CD4-positive, alpha-beta memory T cell (primary cell): ENCODE measurements at regions not wholly inside any gene's neighbourhood (a gene's known extent, or its start where the extent isn't known, plus 50 kb on each side); places are given as distances from the start of the nearest gene placed in this dataset.

Source experiments
- CTCF ChIA-PET: fragments of 350-600 bp; sonication (Branson Sonifier 250); formaldehyde crosslinking; loops from one replicate; lab custom pipeline; 2021; ENCODE audit warnings: inconsistent platforms; ENCODE audit not compliant: partially characterized antibody; lab: Charles Lee
- POLR2A ChIA-PET: fragments of 350-600 bp; sonication (Branson Sonifier 250); formaldehyde crosslinking; loops from one replicate; lab custom pipeline; 2021; ENCODE audit not compliant: partially characterized antibody; lab: Charles Lee
- DNase-seq, 5 donors: peaks; one replicate each; pipeline versions ENCODE4 v3.0.0 to v3.0.0-alpha.2; 2020 to 2022; ENCODE audit warnings: mixed read lengths in 1 of 5
- H3K27ac ChIP-seq: one replicate; pipeline ENCODE4 v1.7.0; 2013; ENCODE audit warnings: low read depth, low read length
- H3K27me3 ChIP-seq: 2 replicates; pipeline ENCODE4 v1.7.0; 2013; ENCODE audit warnings: mild to moderate bottlenecking, low read length, moderate library complexity; ENCODE audit not compliant: insufficient read depth
- H3K36me3 ChIP-seq: 2 replicates; pipeline ENCODE4 v1.7.0; 2013; ENCODE audit warnings: mild to moderate bottlenecking, low read length, moderate library complexity; ENCODE audit not compliant: insufficient read depth
- H3K4me1 ChIP-seq: 2 replicates; pipeline ENCODE4 v1.7.0; 2013; ENCODE audit warnings: mild to moderate bottlenecking, low read length, moderate library complexity; ENCODE audit not compliant: insufficient read depth
- H3K4me3 ChIP-seq, 2 donors: one replicate each; pipeline ENCODE4 v1.7.0; 2013; ENCODE audit warnings: low read length in 2 of 2, mild to moderate bottlenecking in 1 of 2
- H3K9me3 ChIP-seq, 2 donors: one replicate each; pipeline ENCODE4 v1.7.0; 2013; ENCODE audit warnings: low read length in 2 of 2, control low read depth in 1 of 2; ENCODE audit not compliant: control insufficient read depth in 1 of 2
- H3K27ac Mint-ChIP-seq, 7 donors: one replicate each; pipeline ENCODE4 v1.8.0; 2020 to 2021; ENCODE audit warnings: mixed read lengths in 7 of 7, mild to moderate bottlenecking in 6 of 7, inconsistent platforms in 3 of 7, moderate library complexity in 3 of 7
- H3K27me3 Mint-ChIP-seq, 2 donors: one replicate each; pipeline ENCODE4 v1.8.0; 2020 to 2021; ENCODE audit warnings: mixed read lengths in 2 of 2
- H3K36me3 Mint-ChIP-seq, 2 donors: one replicate each; pipeline ENCODE4 v1.8.0; 2020 to 2021; ENCODE audit warnings: mixed read lengths in 2 of 2, inconsistent platforms in 1 of 2, mild to moderate bottlenecking in 1 of 2
- H3K4me1 Mint-ChIP-seq, 4 donors: one replicate each; pipeline ENCODE4 v1.8.0; 2020 to 2021; ENCODE audit warnings: mixed read lengths in 4 of 4, mild to moderate bottlenecking in 1 of 4
- H3K4me3 Mint-ChIP-seq, 8 donors: one replicate each; pipeline ENCODE4 v1.8.0; 2020 to 2021; ENCODE audit warnings: mixed read lengths in 8 of 8, mild to moderate bottlenecking in 7 of 8, moderate library complexity in 6 of 8, inconsistent platforms in 3 of 8
- H3K9me3 Mint-ChIP-seq, 8 donors: one replicate each; pipeline ENCODE4 v1.8.0; 2020 to 2021; ENCODE audit warnings: mixed read lengths in 8 of 8, mild to moderate bottlenecking in 5 of 8, inconsistent platforms in 3 of 8, moderate library complexity in 1 of 8
- intact Hi-C: fragments of 100-400 bp; cut with micrococcal nuclease; formaldehyde crosslinking; loops from one replicate; pipeline ENCODE4 v1.15.1; 2023

DNA sequence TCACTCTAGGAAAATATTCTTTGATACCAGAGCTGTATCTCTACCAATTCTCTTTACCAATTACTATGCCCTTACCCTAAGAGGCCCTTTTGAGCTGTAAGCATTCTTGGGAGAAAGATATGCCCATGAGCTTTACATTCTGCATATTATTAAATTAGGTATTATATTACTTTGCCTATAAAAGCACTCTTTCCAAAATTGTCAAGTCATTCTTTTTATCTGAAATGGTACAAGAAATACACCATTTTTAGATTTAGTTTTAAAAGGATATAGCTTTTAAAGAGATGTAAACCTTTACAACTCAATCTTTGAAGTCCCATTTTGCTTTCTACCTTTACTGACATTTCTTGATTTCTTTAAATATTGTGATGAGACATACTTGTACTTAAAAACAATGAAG is 343.5 kb downstream of the C12orf50 start:
- Histone ChIP-seq H3K4me1 (no peaks in the 10 kb centered on the region), H3K4me3 (no peak overlapping the region), H3K27ac (no peak overlapping the region), H3K9me3 (no peaks in the 10 kb centered on the region), H3K36me3 (no peaks in the 10 kb centered on the region), H3K27me3 (no peaks in the 10 kb centered on the region)
- Mint-ChIP-seq H3K27me3 (no peaks in the 10 kb centered on the region), H3K27ac (no peak overlapping the region), H3K9me3 (peaks cover 0 to 5% (median 0%) of the 10 kb centered on the region in 8 donors), H3K36me3 (no peaks in the 10 kb centered on the region), H3K4me3 (no peak overlapping the region), H3K4me1 (no peaks in the 10 kb centered on the region)
- DNase-seq: no peak
- POLR2A ChIA-PET: no interaction called here
- CTCF ChIA-PET: no interaction called here
- intact Hi-C loops: no loop called here

DNA sequence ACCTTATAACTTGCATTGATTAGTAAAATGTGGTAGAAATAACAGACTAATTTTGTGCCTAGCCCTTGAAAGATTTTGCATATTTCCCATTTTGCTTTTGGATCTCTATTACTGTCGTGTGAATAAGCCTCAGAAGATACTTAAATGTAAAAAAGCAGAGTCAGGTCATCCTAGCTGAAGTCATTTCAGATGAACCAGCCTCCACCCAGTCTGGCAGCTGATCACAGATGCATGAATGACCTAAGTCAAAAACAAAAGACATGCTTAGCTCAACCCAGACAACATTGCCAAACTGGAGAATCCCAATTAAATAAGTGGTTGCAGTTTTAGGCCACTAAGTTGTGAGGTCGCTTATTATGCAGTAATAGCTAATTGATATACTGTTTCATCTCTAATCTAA is 349.9 kb downstream of the C12orf50 start:
- no peak for DNase-seq
- Mint-ChIP-seq H3K27me3 (no peaks in the 10 kb centered on the region), H3K27ac (no peak overlapping the region), H3K4me3 (no peak overlapping the region), H3K4me1 (no peaks in the 10 kb centered on the region), H3K9me3 (peaks cover 0 to 5% (median under 1%) of the 10 kb centered on the region in 8 donors), H3K36me3 (no peaks in the 10 kb centered on the region)
- H3K27me3 ChIP-seq: no peaks in the 10 kb centered on the region
- ChIA-PET POLR2A (no interaction called here), CTCF (no interaction called here)
- no peaks in the 10 kb centered on the region for H3K9me3 ChIP-seq
- intact Hi-C loops: no loop called here
- no peaks in the 10 kb centered on the region for H3K36me3 ChIP-seq
- no peak overlapping the region for H3K27ac ChIP-seq
- H3K4me1 ChIP-seq: no peaks in the 10 kb centered on the region
- H3K4me3 ChIP-seq: no peak overlapping the region

DNA sequence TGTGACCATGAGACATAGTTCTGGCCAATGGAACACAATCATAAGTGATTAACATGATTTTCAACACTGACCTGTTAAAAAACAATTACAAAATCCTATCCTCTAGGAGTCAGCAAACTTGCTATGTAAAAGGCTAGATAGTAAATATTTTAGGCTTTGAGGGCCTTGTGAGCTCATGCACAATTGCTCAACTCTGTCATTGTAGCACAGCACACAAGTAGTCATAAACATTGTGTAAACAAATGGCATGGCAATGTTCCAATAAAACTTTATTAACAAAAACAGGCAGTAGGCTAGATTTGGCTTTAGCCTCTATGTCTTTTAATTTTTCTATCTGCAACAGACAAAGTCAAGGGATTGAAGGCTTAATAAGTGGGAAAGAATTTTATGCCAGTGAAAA is 350.7 kb downstream of the C12orf50 start:
- POLR2A ChIA-PET: no interaction called here
- Histone ChIP-seq H3K4me1 (no peaks in the 10 kb centered on the region), H3K27ac (no peak overlapping the region), H3K9me3 (no peaks in the 10 kb centered on the region), H3K27me3 (no peaks in the 10 kb centered on the region), H3K4me3 (no peak overlapping the region), H3K36me3 (no peaks in the 10 kb centered on the region)
- no peaks in the 10 kb centered on the region for H3K4me1 Mint-ChIP-seq
- no peak for DNase-seq
- H3K9me3 Mint-ChIP-seq: peaks cover 0 to 5% (median 0%) of the 10 kb centered on the region in 8 donors
- no peaks in the 10 kb centered on the region for H3K27me3 Mint-ChIP-seq
- H3K4me3 Mint-ChIP-seq: no peak overlapping the region
- H3K36me3 Mint-ChIP-seq: no peaks in the 10 kb centered on the region
- H3K27ac Mint-ChIP-seq: no peak overlapping the region
- CTCF ChIA-PET: no interaction called here
- intact Hi-C loops: no loop called here

DNA sequence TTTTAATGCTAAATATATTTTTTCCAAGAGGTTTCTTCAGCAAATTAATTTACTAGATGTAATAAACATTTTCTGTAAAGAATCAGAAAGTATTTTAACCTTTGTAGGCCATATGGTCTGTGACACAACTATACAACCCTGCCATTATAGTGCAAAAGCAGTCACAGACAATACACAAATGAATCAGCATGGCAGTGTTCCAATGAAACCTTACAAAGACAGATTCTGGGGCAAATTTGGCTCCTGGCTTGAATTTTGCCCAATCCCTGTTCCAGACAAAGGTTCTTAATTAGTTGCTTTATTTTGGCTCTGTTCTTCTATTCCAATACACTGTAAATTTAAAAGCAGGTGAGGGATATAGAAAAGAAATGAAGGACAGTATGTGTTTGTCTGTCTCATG is 352.5 kb downstream of the C12orf50 start:
- CTCF ChIA-PET: no interaction called here
- H3K36me3 Mint-ChIP-seq: no peaks in the 10 kb centered on the region
- DNase-seq: no peak

DNA sequence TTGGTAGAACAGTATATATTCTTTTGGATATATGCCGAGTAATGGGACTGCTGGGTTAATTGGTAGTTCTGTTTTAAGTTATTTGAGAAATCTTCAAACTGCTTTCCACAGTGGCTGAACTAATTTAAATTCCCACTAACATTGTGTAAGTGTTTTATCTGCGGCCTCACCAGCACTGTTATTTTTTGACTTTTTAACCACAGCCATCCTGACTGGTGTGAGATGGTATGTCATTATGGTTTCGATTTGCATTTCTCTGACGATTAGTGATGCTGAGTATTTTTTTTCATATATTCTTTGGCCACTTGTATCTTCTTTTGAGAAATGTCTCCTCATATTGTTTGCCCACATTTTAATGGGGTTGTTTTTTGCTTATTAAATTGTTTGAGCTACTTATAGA is 357.4 kb downstream of the C12orf50 start:
- no peak overlapping the region for H3K4me3 Mint-ChIP-seq
- Histone ChIP-seq H3K27ac (no peak overlapping the region), H3K4me3 (no peak overlapping the region), H3K27me3 (no peaks in the 10 kb centered on the region), H3K4me1 (no peaks in the 10 kb centered on the region), H3K9me3 (no peaks in the 10 kb centered on the region), H3K36me3 (no peaks in the 10 kb centered on the region)
- no peaks in the 10 kb centered on the region for H3K4me1 Mint-ChIP-seq
- ChIA-PET POLR2A (no interaction called here), CTCF (no interaction called here)
- DNase-seq: no peak
- H3K27ac Mint-ChIP-seq: no peak overlapping the region
- peaks cover 0 to 7% (median 0%) of the 10 kb centered on the region in 8 donors for H3K9me3 Mint-ChIP-seq
- no peaks in the 10 kb centered on the region for H3K36me3 Mint-ChIP-seq
- no peaks in the 10 kb centered on the region for H3K27me3 Mint-ChIP-seq
- intact Hi-C loops: no loop called here

More for the DNA sequence above, 352.5 kb downstream of the C12orf50 start:
- Mint-ChIP-seq H3K4me3 (no peak overlapping the region), H3K27me3 (no peaks in the 10 kb centered on the region), H3K27ac (no peak overlapping the region), H3K9me3 (peaks cover 0 to 5% (median 0%) of the 10 kb centered on the region in 8 donors), H3K4me1 (no peaks in the 10 kb centered on the region)
- H3K9me3 ChIP-seq: no peaks in the 10 kb centered on the region
- intact Hi-C loops: no loop called here
- H3K4me1 ChIP-seq: no peaks in the 10 kb centered on the region
- no peak overlapping the region for H3K27ac ChIP-seq
- no peak overlapping the region for H3K4me3 ChIP-seq
- no peaks in the 10 kb centered on the region for H3K36me3 ChIP-seq
- POLR2A ChIA-PET: no interaction called here
- no peaks in the 10 kb centered on the region for H3K27me3 ChIP-seq

DNA sequence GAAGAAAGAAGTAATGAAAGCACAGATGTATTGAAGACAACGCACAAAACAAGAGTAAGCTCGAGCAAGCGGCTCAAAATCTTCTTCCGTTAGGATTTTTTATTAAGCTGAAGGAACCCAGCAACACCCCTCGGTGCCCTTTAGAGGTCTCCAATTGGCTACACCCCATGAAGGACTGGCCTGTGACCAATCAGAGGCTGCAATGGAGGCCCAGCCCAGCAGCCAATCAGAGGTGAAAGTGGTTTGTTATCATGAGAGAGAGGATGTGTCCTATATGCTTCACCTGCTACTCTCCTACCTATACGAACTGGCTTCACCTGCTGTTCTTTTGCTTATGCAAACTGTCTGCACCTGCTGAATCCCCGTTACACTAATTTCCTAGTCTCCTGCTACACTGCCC is 358.8 kb downstream of the C12orf50 start:
- Mint-ChIP-seq H3K9me3 (peaks cover 0 to 4% (median 0%) of the 10 kb centered on the region in 8 donors), H3K27ac (no peak overlapping the region), H3K36me3 (no peaks in the 10 kb centered on the region), H3K4me3 (no peak overlapping the region), H3K27me3 (no peaks in the 10 kb centered on the region), H3K4me1 (no peaks in the 10 kb centered on the region)
- Histone ChIP-seq H3K27me3 (no peaks in the 10 kb centered on the region), H3K9me3 (no peaks in the 10 kb centered on the region), H3K27ac (no peak overlapping the region), H3K4me3 (no peak overlapping the region), H3K36me3 (no peaks in the 10 kb centered on the region), H3K4me1 (no peaks in the 10 kb centered on the region)
- ChIA-PET CTCF (no interaction called here), POLR2A (no interaction called here)
- intact Hi-C loops: no loop called here
- no peak for DNase-seq

DNA sequence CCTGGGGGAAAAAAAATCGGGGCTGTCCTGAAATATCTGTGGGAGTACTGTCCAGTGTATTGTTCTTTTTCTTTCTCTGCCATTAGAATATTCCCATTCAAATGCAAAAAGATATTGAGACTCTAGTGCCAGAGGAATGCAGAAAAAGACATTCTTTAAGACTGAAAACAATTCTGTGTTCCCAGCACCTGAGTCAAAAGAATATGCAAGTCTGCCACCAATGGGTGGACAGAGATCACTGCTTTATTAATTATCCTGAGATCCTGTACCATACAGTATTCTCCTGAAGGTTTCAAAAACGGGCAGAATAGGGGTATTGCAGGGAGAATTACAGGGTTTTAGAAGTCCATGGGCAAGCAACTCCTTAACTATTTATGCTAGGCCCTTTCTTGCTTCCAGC is 361.8 kb downstream of the C12orf50 start:
- ChIA-PET CTCF (no interaction called here), POLR2A (no interaction called here)
- H3K27ac ChIP-seq: no peak overlapping the region
- H3K9me3 ChIP-seq: no peaks in the 10 kb centered on the region
- Mint-ChIP-seq H3K4me3 (no peak overlapping the region), H3K9me3 (peaks cover 0 to 3% (median 0%) of the 10 kb centered on the region in 8 donors), H3K27me3 (no peaks in the 10 kb centered on the region), H3K36me3 (no peaks in the 10 kb centered on the region), H3K4me1 (peaks cover 2 to 3% (median 2%) of the 10 kb centered on the region in 4 donors), H3K27ac (no peak overlapping the region)
- no peak for DNase-seq
- no peaks in the 10 kb centered on the region for H3K27me3 ChIP-seq
- H3K36me3 ChIP-seq: no peaks in the 10 kb centered on the region
- intact Hi-C loops: no loop called here
- H3K4me1 ChIP-seq: no peaks in the 10 kb centered on the region
- H3K4me3 ChIP-seq: no peak overlapping the region
